Cardiac muscle cell (in vitro differentiated cells and primary cell): ENCODE measurements at regions not wholly inside any gene's neighbourhood (a gene's known extent, or its start where the extent isn't known, plus 50 kb on each side); places are given as distances from the start of the nearest gene placed in this dataset.
A peak's percentile ranks its signal among the peaks of the same experiment; 100 is the strongest.

Source experiments
- DNase-seq, 2 donors: peaks; one replicate each; pipeline versions ENCODE4 v3.0.0 to v3.0.0-alpha.2; 2010 to 2017; ENCODE audit warnings: low read depth in 1 of 2, low spot score in 1 of 2
- H3K27ac ChIP-seq: fragments of 200-600 bp; sonication (generic); 2 replicates; pipeline ENCODE4 v1.5.1; 2016
- H3K27me3 ChIP-seq: fragments of 200-600 bp; sonication (generic); 2 replicates; pipeline ENCODE4 v1.6.0; 2016; ENCODE audit warnings: control low read depth
- H3K36me3 ChIP-seq: fragments of 200-600 bp; sonication (generic); 2 replicates; pipeline ENCODE4 v1.5.1; 2016; ENCODE audit warnings: control low read depth
- H3K4me1 ChIP-seq: fragments of 200-600 bp; sonication (generic); 2 replicates; pipeline ENCODE4 v1.8.1; 2017; ENCODE audit warnings: low read depth, mild to moderate bottlenecking, mixed run types
- H3K4me3 ChIP-seq: fragments of 200-600 bp; sonication (generic); 2 replicates; pipeline ENCODE4 v1.5.1; 2016; ENCODE audit warnings: mild to moderate bottlenecking
- H3K9me3 ChIP-seq: fragments of 200-600 bp; sonication (generic); 2 replicates; pipeline ENCODE4 v1.5.1; 2017; ENCODE audit warnings: low read depth, mild to moderate bottlenecking, control low read depth
- TF ChIP-seq, protein P1 (sequence below): IDR thresholded peaks from 2 replicates; pipeline ENCODE4 v1.5.1; 2012; ENCODE audit warnings: low read depth, mild to moderate bottlenecking, low read length

GRCh38 chr2:139872503-139872902 is 1092.3 kb upstream of the NXPH2 start:
- Histone ChIP-seq H3K36me3 (no peaks in the 10 kb centered on the region), H3K4me1 (peaks cover 4% of the 10 kb centered on the region), H3K9me3 (no peaks in the 10 kb centered on the region), H3K27me3 (no peaks in the 10 kb centered on the region), H3K4me3 (no peak overlapping the region), H3K27ac (no peak overlapping the region)
- TF ChIP-seq, protein P1, sequence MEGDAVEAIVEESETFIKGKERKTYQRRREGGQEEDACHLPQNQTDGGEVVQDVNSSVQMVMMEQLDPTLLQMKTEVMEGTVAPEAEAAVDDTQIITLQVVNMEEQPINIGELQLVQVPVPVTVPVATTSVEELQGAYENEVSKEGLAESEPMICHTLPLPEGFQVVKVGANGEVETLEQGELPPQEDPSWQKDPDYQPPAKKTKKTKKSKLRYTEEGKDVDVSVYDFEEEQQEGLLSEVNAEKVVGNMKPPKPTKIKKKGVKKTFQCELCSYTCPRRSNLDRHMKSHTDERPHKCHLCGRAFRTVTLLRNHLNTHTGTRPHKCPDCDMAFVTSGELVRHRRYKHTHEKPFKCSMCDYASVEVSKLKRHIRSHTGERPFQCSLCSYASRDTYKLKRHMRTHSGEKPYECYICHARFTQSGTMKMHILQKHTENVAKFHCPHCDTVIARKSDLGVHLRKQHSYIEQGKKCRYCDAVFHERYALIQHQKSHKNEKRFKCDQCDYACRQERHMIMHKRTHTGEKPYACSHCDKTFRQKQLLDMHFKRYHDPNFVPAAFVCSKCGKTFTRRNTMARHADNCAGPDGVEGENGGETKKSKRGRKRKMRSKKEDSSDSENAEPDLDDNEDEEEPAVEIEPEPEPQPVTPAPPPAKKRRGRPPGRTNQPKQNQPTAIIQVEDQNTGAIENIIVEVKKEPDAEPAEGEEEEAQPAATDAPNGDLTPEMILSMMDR, result no peak
- no peak for DNase-seq

DNA sequence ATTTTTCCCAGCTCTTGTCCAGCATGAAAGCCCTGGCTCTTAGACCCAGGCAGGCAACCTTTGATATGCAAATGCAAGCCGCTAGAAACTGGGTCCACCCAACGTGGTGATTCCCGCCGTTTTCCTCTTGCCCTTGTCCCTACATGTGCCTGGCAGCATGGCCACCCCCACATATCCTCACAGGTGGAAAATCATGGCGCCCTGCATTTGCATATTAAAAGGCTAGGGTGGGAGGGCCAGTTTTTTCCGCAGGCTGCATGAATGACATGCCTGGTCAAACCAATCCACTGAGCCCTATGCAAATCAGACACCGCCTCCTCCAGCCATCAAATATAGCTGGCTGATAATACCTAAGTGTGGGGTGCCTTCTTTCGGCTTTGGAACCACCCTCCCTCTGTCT is 1091.8 kb upstream of the NXPH2 start:
- no peaks in the 10 kb centered on the region for H3K27me3 ChIP-seq
- H3K4me3 ChIP-seq, result no peak overlapping the region
- TF ChIP-seq, protein P1, result no peak
- no peak for DNase-seq
- no peaks in the 10 kb centered on the region for H3K36me3 ChIP-seq
- H3K9me3 ChIP-seq, result no peaks in the 10 kb centered on the region
- no peak overlapping the region for H3K27ac ChIP-seq
- H3K4me1 ChIP-seq, result peaks cover 4% of the 10 kb centered on the region

- no peaks in the 10 kb centered on the region for H3K27me3 ChIP-seq
- H3K27ac ChIP-seq, result no peak overlapping the region
- H3K4me1 ChIP-seq, result no peaks in the 10 kb centered on the region
- no peaks in the 10 kb centered on the region for H3K36me3 ChIP-seq
- H3K4me3 ChIP-seq, result no peak overlapping the region
- no peaks in the 10 kb centered on the region for H3K9me3 ChIP-seq
- no peak for DNase-seq
- TF ChIP-seq, protein P1, result no peak
Measured at GRCh38 chr2:139867601-139868226, 1087.5 kb upstream of the NXPH2 start.

DNA sequence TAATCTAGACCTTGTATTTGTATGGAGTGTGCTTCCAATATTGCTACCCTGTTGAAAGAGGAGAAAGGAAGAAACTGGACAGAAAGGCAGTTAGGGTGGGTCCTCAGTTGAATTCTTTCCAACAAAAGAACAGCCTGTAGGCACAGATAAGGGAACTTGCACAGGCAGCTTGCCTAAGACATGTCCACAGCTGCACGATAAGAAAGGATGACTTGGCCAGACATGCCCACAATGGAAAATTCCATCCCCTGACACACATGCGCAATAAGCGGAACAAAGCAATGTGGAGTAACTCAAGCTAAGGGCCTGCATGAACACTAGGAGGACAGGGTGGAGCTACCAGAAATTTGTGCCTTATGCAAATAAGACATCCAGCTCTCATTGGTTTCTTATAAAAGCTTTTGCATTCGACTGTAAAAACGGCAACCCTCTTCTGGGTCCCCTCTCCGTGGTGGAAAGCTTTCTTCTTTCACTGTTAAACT is 1084.7 kb upstream of the NXPH2 start:
- no peaks in the 10 kb centered on the region for H3K36me3 ChIP-seq
- peak in 1 of 2 donors; percentile 48 for DNase-seq
- H3K9me3 ChIP-seq, result no peaks in the 10 kb centered on the region
- TF ChIP-seq, protein P1, result no peak
- H3K4me1 ChIP-seq, result no peaks in the 10 kb centered on the region
- no peak overlapping the region for H3K27ac ChIP-seq
- H3K4me3 ChIP-seq, result no peak overlapping the region
- H3K27me3 ChIP-seq, result no peaks in the 10 kb centered on the region

GRCh38 chr2:139854769-139855483 is 1074.7 kb upstream of the NXPH2 start:
- Histone ChIP-seq H3K9me3 (no peaks in the 10 kb centered on the region), H3K4me3 (no peak overlapping the region), H3K4me1 (no peaks in the 10 kb centered on the region), H3K27me3 (no peaks in the 10 kb centered on the region), H3K36me3 (no peaks in the 10 kb centered on the region), H3K27ac (no peak overlapping the region)
- DNase-seq, result no peak
- TF ChIP-seq, protein P1, result no peak
